IMR-90 (cell line): ENCODE measurements at regions not wholly inside any gene's neighbourhood (a gene's known extent, or its start where the extent isn't known, plus 50 kb on each side); places are given as distances from the start of the nearest gene placed in this dataset.

Experiments used
- ATAC-seq: fragments of 200-7000 bp; cut with Tn5 transposase; 2 replicates; pipeline ENCODE4 v1.9.1; 2020; ENCODE audit warnings: low read depth, mild to moderate bottlenecking, moderate library complexity
- BruUV-seq: library from RNA; stranded (reverse); fragments of 400-500 nt; replicated peaks from 2 replicates; lab custom pipeline; 2021; lab: Mats Ljungman, UMichigan
- CTCF ChIA-PET: fragments of 300-600 bp; formaldehyde crosslinking; extraction: SDS; loops from one replicate; lab custom pipeline; 2021; ENCODE audit warnings: antibody characterized with exemption; lab: Yijun Ruan, JAX
- POLR2A ChIA-PET: fragments of 300-600 bp; sonication (Branson Sonifier 250); formaldehyde crosslinking; loops from one replicate; lab custom pipeline; 2022; ENCODE audit warnings: antibody characterized with exemption; ENCODE audit not compliant: unreplicated experiment; lab: Charles Lee
- DNase-seq: peaks from one replicate; pipeline ENCODE4 v3.0.0; 2013
- H2AFZ ChIP-seq: replicated peaks from 2 replicates; pipeline ENCODE3; 2013; ENCODE audit warnings: low read length, mild to moderate bottlenecking; ENCODE audit not compliant: poor library complexity
- H2AK5ac ChIP-seq: 2 replicates; pipeline ENCODE4 v1.6.1; 2013; ENCODE audit warnings: low read depth, low read length, inconsistent platforms
- H2AK9ac ChIP-seq: replicated peaks from 2 replicates; pipeline ENCODE3; 2013; ENCODE audit warnings: mild to moderate bottlenecking, low read depth, low read length, moderate library complexity; ENCODE audit not compliant: poor library complexity
- H2BK120ac ChIP-seq: 2 replicates; pipeline ENCODE4 v1.6.1; 2013; ENCODE audit warnings: low read depth, low read length, inconsistent platforms
- H2BK15ac ChIP-seq: 3 replicates; pipeline ENCODE4 v1.6.1; 2013; ENCODE audit warnings: low read depth, low read length, inconsistent platforms
- H2BK20ac ChIP-seq: 2 replicates; pipeline ENCODE4 v1.6.1; 2013; ENCODE audit warnings: low read depth, mild to moderate bottlenecking, inconsistent platforms, low read length, moderate library complexity
- H2BK5ac ChIP-seq: 2 replicates; pipeline ENCODE4 v1.6.1; 2013; ENCODE audit warnings: mild to moderate bottlenecking, low read depth, low read length, inconsistent platforms; ENCODE audit not compliant: poor library complexity, severe bottlenecking
- H3K14ac ChIP-seq: replicated peaks from 2 replicates; pipeline ENCODE4 v1.6.1; 2013; ENCODE audit warnings: low read depth, low read length, inconsistent platforms
- H3K18ac ChIP-seq: 2 replicates; pipeline ENCODE4 v1.6.1; 2013; ENCODE audit warnings: low read depth, low read length, control low read depth
- H3K23ac ChIP-seq: 2 replicates; pipeline ENCODE4 v1.6.1; 2013; ENCODE audit warnings: low read depth, low read length, inconsistent platforms
- H3K27ac ChIP-seq: 2 replicates; pipeline ENCODE4 v1.5.1; 2013; ENCODE audit warnings: mild to moderate bottlenecking, control low read depth, low read length; ENCODE audit not compliant: insufficient read depth
- H3K27me3 ChIP-seq: 2 replicates; pipeline ENCODE4 v1.6.1; 2013; ENCODE audit warnings: low read length; ENCODE audit not compliant: control insufficient read depth, insufficient read depth
- H3K36me3 ChIP-seq: 2 replicates; pipeline ENCODE4 v1.6.1; 2013; ENCODE audit warnings: low read length, mixed read lengths; ENCODE audit not compliant: control insufficient read depth, insufficient read depth
- H3K4ac ChIP-seq: 2 replicates; pipeline ENCODE4 v1.6.1; 2013; ENCODE audit warnings: low read depth, low read length, inconsistent platforms
- H3K4me1 ChIP-seq: 2 replicates; pipeline ENCODE4 v1.6.1; 2013; ENCODE audit warnings: low read length, mixed read lengths; ENCODE audit not compliant: control insufficient read depth, insufficient read depth
- H3K4me2 ChIP-seq: 2 replicates; pipeline ENCODE4 v1.6.1; 2013; ENCODE audit warnings: low read depth, mild to moderate bottlenecking, control low read depth, low read length, moderate library complexity
- H3K4me3 ChIP-seq: 2 replicates; pipeline ENCODE4 v1.5.1; 2013; ENCODE audit warnings: low read depth, mild to moderate bottlenecking, control low read depth, low read length, moderate library complexity; ENCODE audit not compliant: insufficient read depth
- H3K56ac ChIP-seq: 2 replicates; pipeline ENCODE4 v1.6.1; 2013; ENCODE audit warnings: low read length, inconsistent platforms; ENCODE audit not compliant: insufficient read depth; ENCODE audit errors: extremely low read depth
- H3K79me1 ChIP-seq, 2 experiments: 2 replicates each; pipeline ENCODE4 v1.6.1; 2013; ENCODE audit warnings: low read length in 2 of 2, inconsistent platforms in 1 of 2, low read depth in 1 of 2
- H3K9ac ChIP-seq: 2 replicates; pipeline ENCODE4 v1.6.1; 2013; ENCODE audit warnings: low read depth, low read length, control low read depth
- H3K9me1 ChIP-seq: 2 replicates; pipeline ENCODE4 v1.6.1; 2013; ENCODE audit warnings: low read length, inconsistent platforms; ENCODE audit not compliant: insufficient read depth
- H3K9me3 ChIP-seq: 2 replicates; pipeline ENCODE4 v1.6.1; 2013; ENCODE audit warnings: low read length; ENCODE audit not compliant: control insufficient read depth, insufficient read depth
- H4K20me1 ChIP-seq: 2 replicates; pipeline ENCODE4 v1.6.1; 2013; ENCODE audit warnings: low read length, inconsistent platforms; ENCODE audit not compliant: insufficient read depth
- H4K5ac ChIP-seq: 2 replicates; pipeline ENCODE4 v1.6.1; 2013; ENCODE audit warnings: mild to moderate bottlenecking, low read depth, low read length, control low read depth
- H4K8ac ChIP-seq, 2 experiments: 2 replicates each; pipeline ENCODE4 v1.6.1; 2013; ENCODE audit warnings: low read depth in 2 of 2, low read length in 2 of 2, control low read depth in 1 of 2, inconsistent platforms in 1 of 2
- H4K91ac ChIP-seq: 2 replicates; pipeline ENCODE4 v1.6.1; 2013; ENCODE audit warnings: low read depth, low read length, inconsistent platforms; ENCODE audit not compliant: insufficient read depth
- CHD1 ChIP-seq: IDR thresholded peaks from 2 replicates; pipeline ENCODE4 v1.6.1; 2012; ENCODE audit warnings: low read depth, low read length, improper control_type of control experiment
- MAFK ChIP-seq: IDR thresholded peaks from 2 replicates; pipeline ENCODE4 v1.6.1; 2012; ENCODE audit warnings: low read depth, low read length, improper control_type of control experiment
- RFX5 ChIP-seq: IDR thresholded peaks from 2 replicates; pipeline ENCODE4 v1.8.0; 2012; ENCODE audit warnings: low read depth, mild to moderate bottlenecking, low read length, moderate library complexity
- SMC3 ChIP-seq: fragments of 150-350 bp; IDR thresholded peaks from 2 replicates; pipeline ENCODE4 v1.6.1; 2016; ENCODE audit warnings: low read depth, mild to moderate bottlenecking, antibody characterized with exemption, low read length, moderate library complexity
- WGBS, 2 experiments: methylation state at CpG; one replicate each; pipeline versions ENCODE4 v1.1.5 to v1.1.7; 2013; ENCODE audit warnings: missing lambda C conversion rate in 2 of 2; ENCODE audit not compliant: insufficient read length in 1 of 2; ENCODE audit errors: extremely low coverage in 2 of 2; 5-methylcytosine and 5-hydroxymethylcytosine counted together
- dilution Hi-C: fragments of 300-500 bp; cut with HindIII; formaldehyde crosslinking; loops from one replicate; pipeline ENCODE4 v1.14.3; 2018; ENCODE audit warnings: low sequenced_read_pairs; ENCODE audit not compliant: unreplicated experiment
- in situ Hi-C: fragments of 300-500 bp; cut with MboI; formaldehyde crosslinking; loops from 3 replicates; pipeline ENCODE4 v1.14.3; 2019; ENCODE audit warnings: low sequenced_read_pairs, inconsistent platforms, mixed read lengths
- intact Hi-C: fragments of 100-400 bp; cut with micrococcal nuclease; formaldehyde crosslinking; loops from 2 replicates; pipeline ENCODE4 v1.10.0; 2022
- TF ChIP-seq, protein P1 (sequence below): fragments of 150-350 bp; IDR thresholded peaks from 2 replicates; pipeline ENCODE4 v1.6.1; 2016; ENCODE audit warnings: low read depth, mild to moderate bottlenecking, low read length, moderate library complexity, borderline replicate concordance
- TF ChIP-seq, protein P2 (sequence below): fragments of 150-350 bp; IDR thresholded peaks from 2 replicates; pipeline ENCODE4 v1.6.1; 2017; ENCODE audit warnings: mild to moderate bottlenecking, antibody characterized with exemption, low read length, low read depth

DNA sequence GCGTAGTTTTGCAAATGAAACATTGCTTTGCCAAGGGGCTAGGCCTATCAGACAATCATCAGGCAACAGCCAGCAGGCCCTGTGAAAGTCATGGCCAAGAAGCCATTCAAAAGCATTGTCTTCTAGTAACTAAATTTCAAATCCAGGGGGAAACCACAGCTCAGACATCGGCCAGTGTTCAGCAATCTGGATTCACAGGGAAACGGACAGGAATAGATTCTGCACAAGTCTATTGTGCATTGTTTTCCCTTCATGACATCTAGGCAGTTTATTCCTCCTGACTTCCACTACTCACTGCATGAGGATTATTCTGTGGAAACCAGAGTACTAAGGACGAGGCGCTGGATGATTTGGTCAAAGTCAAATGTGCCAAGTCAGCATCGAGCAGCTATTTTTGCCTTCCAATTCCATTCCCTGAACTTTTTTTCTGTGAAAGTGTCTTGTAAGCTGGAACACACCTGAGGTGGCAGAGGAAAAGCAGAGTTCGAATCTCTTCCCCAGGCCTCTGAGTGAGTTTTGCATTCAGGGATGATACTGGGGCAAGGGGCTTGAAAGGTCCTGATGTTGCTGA, 75.4 kb downstream of the VCPKMT start:
- intact Hi-C loops = no loop called here
- no peak overlapping the region for H3K9ac ChIP-seq

More for the DNA sequence above, 75.4 kb downstream of the VCPKMT start:
- peaks cover 36% of the 10 kb centered on the region for H3K9me1 ChIP-seq
- peak overlapping the region; percentile 42; the same call in 1 of the 2 replicates for H3K18ac ChIP-seq
- peak overlapping the region; percentile 98; the same call in 2 of the 3 replicates for H2BK15ac ChIP-seq
- ChIA-PET CTCF (interaction anchor here (1.3 to 1.6 kb wide), 2 partner anchors 17 to 179 kb away, joined by 3 read pairs; no protein-coding TSS in a partner anchor), POLR2A (no interaction called here)
- peak overlapping the region; percentile 99 for H2BK120ac ChIP-seq
- H3K23ac ChIP-seq = peak overlapping the region; percentile 74
- peak overlapping the region; percentile 48 for H4K5ac ChIP-seq
- H4K8ac ChIP-seq = peak overlapping the region; percentile 91 to 98; a peak in 3 of 4 replicates
- no peaks in the 10 kb centered on the region for H3K36me3 ChIP-seq
- H3K79me1 ChIP-seq = peaks cover 0 to 20% of the 10 kb centered on the region in 2 experiments; a peak in 3 of 4 replicates
- H3K56ac ChIP-seq = peak overlapping the region; percentile 39; the same call in 1 of the 2 replicates
- no peak overlapping the region for H3K4me3 ChIP-seq
- peak overlapping the region; percentile 94 for H2AK5ac ChIP-seq
- ATAC-seq (no peak), DNase-seq (no peak)
- peak overlapping the region; percentile 73 for H2AK9ac ChIP-seq
- H4K20me1 ChIP-seq = peaks cover 4% of the 10 kb centered on the region; the same call in 1 of the 2 replicates
- BruUV-seq = no TSS peak
- peak overlapping the region; percentile 98 for H3K14ac ChIP-seq
- peaks cover 34% of the 10 kb centered on the region for H3K4me1 ChIP-seq
- dilution Hi-C loops = no loop called here
- 88% methylated on average over 1 of the region's 7 CpGs; no CpG with 5 or more reads in 1 of the 2 experiments for WGBS, 2 experiments
- in situ Hi-C loops = no loop called here
- H3K27me3 ChIP-seq = no peaks in the 10 kb centered on the region
- H3K4ac ChIP-seq = peak overlapping the region; percentile 96
- peak overlapping the region; percentile 98 for H4K91ac ChIP-seq
- TF ChIP-seq MAFK (peak; percentile 96), CHD1 (no peak), SMC3 (no peak), RFX5 (no peak)
- TF ChIP-seq, protein P1, sequence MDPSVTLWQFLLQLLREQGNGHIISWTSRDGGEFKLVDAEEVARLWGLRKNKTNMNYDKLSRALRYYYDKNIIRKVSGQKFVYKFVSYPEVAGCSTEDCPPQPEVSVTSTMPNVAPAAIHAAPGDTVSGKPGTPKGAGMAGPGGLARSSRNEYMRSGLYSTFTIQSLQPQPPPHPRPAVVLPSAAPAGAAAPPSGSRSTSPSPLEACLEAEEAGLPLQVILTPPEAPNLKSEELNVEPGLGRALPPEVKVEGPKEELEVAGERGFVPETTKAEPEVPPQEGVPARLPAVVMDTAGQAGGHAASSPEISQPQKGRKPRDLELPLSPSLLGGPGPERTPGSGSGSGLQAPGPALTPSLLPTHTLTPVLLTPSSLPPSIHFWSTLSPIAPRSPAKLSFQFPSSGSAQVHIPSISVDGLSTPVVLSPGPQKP = no peak
- TF ChIP-seq, protein P2, sequence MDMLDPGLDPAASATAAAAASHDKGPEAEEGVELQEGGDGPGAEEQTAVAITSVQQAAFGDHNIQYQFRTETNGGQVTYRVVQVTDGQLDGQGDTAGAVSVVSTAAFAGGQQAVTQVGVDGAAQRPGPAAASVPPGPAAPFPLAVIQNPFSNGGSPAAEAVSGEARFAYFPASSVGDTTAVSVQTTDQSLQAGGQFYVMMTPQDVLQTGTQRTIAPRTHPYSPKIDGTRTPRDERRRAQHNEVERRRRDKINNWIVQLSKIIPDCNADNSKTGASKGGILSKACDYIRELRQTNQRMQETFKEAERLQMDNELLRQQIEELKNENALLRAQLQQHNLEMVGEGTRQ = no peak
- H2AFZ ChIP-seq = peak overlapping the region; percentile 90
- H3K9me3 ChIP-seq = no peaks in the 10 kb centered on the region
- H2BK5ac ChIP-seq = peak overlapping the region; percentile 72
- H2BK20ac ChIP-seq = peak overlapping the region; percentile 93
- H3K4me2 ChIP-seq = no peak overlapping the region
- peak overlapping the region; percentile 62 for H3K27ac ChIP-seq
